NT2/D1 (cell line): ENCODE measurements at regions not wholly inside any gene's neighbourhood (a gene's known extent, or its start where the extent isn't known, plus 50 kb on each side); places are given as distances from the start of the nearest gene placed in this dataset.

Source experiments
- SUZ12 ChIP-seq: IDR thresholded peaks from 2 replicates; pipeline ENCODE4 v1.6.1; 2011; ENCODE audit not compliant: insufficient read length, insufficient read depth; ENCODE audit errors: extremely low read depth
- YY1 ChIP-seq: IDR thresholded peaks from 2 replicates; pipeline ENCODE4 v1.6.1; 2011; ENCODE audit not compliant: insufficient read length, insufficient read depth
- ZNF274 ChIP-seq: IDR thresholded peaks from 2 replicates; pipeline ENCODE4 v1.6.1; 2011; ENCODE audit warnings: mild to moderate bottlenecking, low read depth, low read length

DNA sequence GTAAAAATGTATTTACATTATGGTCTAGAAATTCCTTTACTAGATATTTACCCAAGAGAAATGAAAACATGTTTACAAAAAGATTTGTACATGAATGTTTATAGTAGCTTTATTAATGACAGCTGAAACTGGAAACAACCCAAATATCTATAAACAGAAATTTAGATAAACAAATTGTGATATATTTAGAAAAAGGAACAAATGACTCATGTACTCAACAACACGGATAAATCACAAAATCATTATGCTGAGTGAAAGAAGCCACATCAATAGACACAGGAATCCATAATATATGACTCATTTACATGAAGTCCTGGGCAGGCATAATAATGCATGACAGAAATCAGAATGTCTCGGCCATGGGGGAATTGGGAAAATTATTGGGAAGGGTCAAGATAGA, 1020.2 kb downstream of the SQOR start:
- no peak for TF ChIP-seq YY1
- no peak for TF ChIP-seq ZNF274
- no peak for TF ChIP-seq SUZ12
